IMR-90 (cell line): ENCODE measurements at regions not wholly inside any gene's neighbourhood (a gene's known extent, or its start where the extent isn't known, plus 50 kb on each side); places are given as distances from the start of the nearest gene placed in this dataset.
"Not testable (repeated sequence)": the region's sequence is repeated elsewhere in the genome, so short reads cannot be mapped to it uniquely, and the experiment has no call there.

ENCODE experiments used
- ATAC-seq: fragments of 200-7000 bp; cut with Tn5 transposase; 2 replicates; pipeline ENCODE4 v1.9.1; 2020; ENCODE audit warnings: low read depth, mild to moderate bottlenecking, moderate library complexity
- BruUV-seq: library from RNA; stranded (reverse); fragments of 400-500 nt; replicated peaks from 2 replicates; lab custom pipeline; 2021; lab: Mats Ljungman, UMichigan
- CTCF ChIA-PET: fragments of 300-600 bp; formaldehyde crosslinking; extraction: SDS; loops from one replicate; lab custom pipeline; 2021; ENCODE audit warnings: antibody characterized with exemption; lab: Yijun Ruan, JAX
- POLR2A ChIA-PET: fragments of 300-600 bp; sonication (Branson Sonifier 250); formaldehyde crosslinking; loops from one replicate; lab custom pipeline; 2022; ENCODE audit warnings: antibody characterized with exemption; ENCODE audit not compliant: unreplicated experiment; lab: Charles Lee
- DNase-seq: peaks from one replicate; pipeline ENCODE4 v3.0.0; 2013
- H2AFZ ChIP-seq: replicated peaks from 2 replicates; pipeline ENCODE3; 2013; ENCODE audit warnings: low read length, mild to moderate bottlenecking; ENCODE audit not compliant: poor library complexity
- H2AK5ac ChIP-seq: 2 replicates; pipeline ENCODE4 v1.6.1; 2013; ENCODE audit warnings: low read depth, low read length, inconsistent platforms
- H2AK9ac ChIP-seq: replicated peaks from 2 replicates; pipeline ENCODE3; 2013; ENCODE audit warnings: mild to moderate bottlenecking, low read depth, low read length, moderate library complexity; ENCODE audit not compliant: poor library complexity
- H2BK120ac ChIP-seq: 2 replicates; pipeline ENCODE4 v1.6.1; 2013; ENCODE audit warnings: low read depth, low read length, inconsistent platforms
- H2BK15ac ChIP-seq: 3 replicates; pipeline ENCODE4 v1.6.1; 2013; ENCODE audit warnings: low read depth, low read length, inconsistent platforms
- H2BK20ac ChIP-seq: 2 replicates; pipeline ENCODE4 v1.6.1; 2013; ENCODE audit warnings: low read depth, mild to moderate bottlenecking, inconsistent platforms, low read length, moderate library complexity
- H2BK5ac ChIP-seq: 2 replicates; pipeline ENCODE4 v1.6.1; 2013; ENCODE audit warnings: mild to moderate bottlenecking, low read depth, low read length, inconsistent platforms; ENCODE audit not compliant: poor library complexity, severe bottlenecking
- H3K14ac ChIP-seq: replicated peaks from 2 replicates; pipeline ENCODE4 v1.6.1; 2013; ENCODE audit warnings: low read depth, low read length, inconsistent platforms
- H3K18ac ChIP-seq: 2 replicates; pipeline ENCODE4 v1.6.1; 2013; ENCODE audit warnings: low read depth, low read length, control low read depth
- H3K23ac ChIP-seq: 2 replicates; pipeline ENCODE4 v1.6.1; 2013; ENCODE audit warnings: low read depth, low read length, inconsistent platforms
- H3K27ac ChIP-seq: 2 replicates; pipeline ENCODE4 v1.5.1; 2013; ENCODE audit warnings: mild to moderate bottlenecking, control low read depth, low read length; ENCODE audit not compliant: insufficient read depth
- H3K27me3 ChIP-seq: 2 replicates; pipeline ENCODE4 v1.6.1; 2013; ENCODE audit warnings: low read length; ENCODE audit not compliant: control insufficient read depth, insufficient read depth
- H3K36me3 ChIP-seq: 2 replicates; pipeline ENCODE4 v1.6.1; 2013; ENCODE audit warnings: low read length, mixed read lengths; ENCODE audit not compliant: control insufficient read depth, insufficient read depth
- H3K4ac ChIP-seq: 2 replicates; pipeline ENCODE4 v1.6.1; 2013; ENCODE audit warnings: low read depth, low read length, inconsistent platforms
- H3K4me1 ChIP-seq: 2 replicates; pipeline ENCODE4 v1.6.1; 2013; ENCODE audit warnings: low read length, mixed read lengths; ENCODE audit not compliant: control insufficient read depth, insufficient read depth
- H3K4me2 ChIP-seq: 2 replicates; pipeline ENCODE4 v1.6.1; 2013; ENCODE audit warnings: low read depth, mild to moderate bottlenecking, control low read depth, low read length, moderate library complexity
- H3K4me3 ChIP-seq: 2 replicates; pipeline ENCODE4 v1.5.1; 2013; ENCODE audit warnings: low read depth, mild to moderate bottlenecking, control low read depth, low read length, moderate library complexity; ENCODE audit not compliant: insufficient read depth
- H3K56ac ChIP-seq: 2 replicates; pipeline ENCODE4 v1.6.1; 2013; ENCODE audit warnings: low read length, inconsistent platforms; ENCODE audit not compliant: insufficient read depth; ENCODE audit errors: extremely low read depth
- H3K79me1 ChIP-seq, 2 experiments: 2 replicates each; pipeline ENCODE4 v1.6.1; 2013; ENCODE audit warnings: low read length in 2 of 2, inconsistent platforms in 1 of 2, low read depth in 1 of 2
- H3K9ac ChIP-seq: 2 replicates; pipeline ENCODE4 v1.6.1; 2013; ENCODE audit warnings: low read depth, low read length, control low read depth
- H3K9me1 ChIP-seq: 2 replicates; pipeline ENCODE4 v1.6.1; 2013; ENCODE audit warnings: low read length, inconsistent platforms; ENCODE audit not compliant: insufficient read depth
- H3K9me3 ChIP-seq: 2 replicates; pipeline ENCODE4 v1.6.1; 2013; ENCODE audit warnings: low read length; ENCODE audit not compliant: control insufficient read depth, insufficient read depth
- H4K20me1 ChIP-seq: 2 replicates; pipeline ENCODE4 v1.6.1; 2013; ENCODE audit warnings: low read length, inconsistent platforms; ENCODE audit not compliant: insufficient read depth
- H4K5ac ChIP-seq: 2 replicates; pipeline ENCODE4 v1.6.1; 2013; ENCODE audit warnings: mild to moderate bottlenecking, low read depth, low read length, control low read depth
- H4K8ac ChIP-seq, 2 experiments: 2 replicates each; pipeline ENCODE4 v1.6.1; 2013; ENCODE audit warnings: low read depth in 2 of 2, low read length in 2 of 2, control low read depth in 1 of 2, inconsistent platforms in 1 of 2
- H4K91ac ChIP-seq: 2 replicates; pipeline ENCODE4 v1.6.1; 2013; ENCODE audit warnings: low read depth, low read length, inconsistent platforms; ENCODE audit not compliant: insufficient read depth
- WGBS, 2 experiments: methylation state at CpG; one replicate each; pipeline versions ENCODE4 v1.1.5 to v1.1.7; 2013; ENCODE audit warnings: missing lambda C conversion rate in 2 of 2; ENCODE audit not compliant: insufficient read length in 1 of 2; ENCODE audit errors: extremely low coverage in 2 of 2; 5-methylcytosine and 5-hydroxymethylcytosine counted together
- dilution Hi-C: fragments of 300-500 bp; cut with HindIII; formaldehyde crosslinking; loops from one replicate; pipeline ENCODE4 v1.14.3; 2018; ENCODE audit warnings: low sequenced_read_pairs; ENCODE audit not compliant: unreplicated experiment
- in situ Hi-C: fragments of 300-500 bp; cut with MboI; formaldehyde crosslinking; loops from 3 replicates; pipeline ENCODE4 v1.14.3; 2019; ENCODE audit warnings: low sequenced_read_pairs, inconsistent platforms, mixed read lengths
- intact Hi-C: fragments of 100-400 bp; cut with micrococcal nuclease; formaldehyde crosslinking; loops from 2 replicates; pipeline ENCODE4 v1.10.0; 2022

DNA sequence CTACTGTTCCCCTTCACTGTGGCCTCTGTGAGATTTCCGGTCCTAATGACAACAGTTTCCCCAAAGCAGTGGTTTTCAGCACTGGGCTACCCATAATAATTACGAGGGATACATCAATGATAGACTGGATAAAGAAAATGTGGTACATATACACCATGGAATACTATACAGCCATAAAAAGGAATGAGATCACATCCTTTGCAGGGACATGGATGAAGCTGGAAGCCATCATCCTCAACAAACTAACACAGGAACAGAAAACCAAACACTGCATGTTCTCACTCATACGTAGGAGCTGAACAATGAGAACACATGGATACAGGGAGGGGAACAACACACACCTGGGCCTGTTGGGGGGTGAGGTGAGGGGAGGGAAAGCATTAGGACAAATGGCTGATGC, 53.3 kb upstream of the NANOS1 start:
- in situ Hi-C loops, H3K4me3 ChIP-seq, H3K18ac ChIP-seq, H3K9me3 ChIP-seq, H2AFZ ChIP-seq, H4K8ac ChIP-seq, H2BK20ac ChIP-seq, intact Hi-C loops, H4K5ac ChIP-seq, H3K14ac ChIP-seq, POLR2A ChIA-PET, H3K4ac ChIP-seq, dilution Hi-C loops, H2AK5ac ChIP-seq, H3K9ac ChIP-seq, DNase-seq, H2BK120ac ChIP-seq, H3K36me3 ChIP-seq, BruUV-seq, H2AK9ac ChIP-seq, H3K4me2 ChIP-seq, H3K27ac ChIP-seq, H3K4me1 ChIP-seq, H2BK5ac ChIP-seq, H3K79me1 ChIP-seq, H3K9me1 ChIP-seq, H2BK15ac ChIP-seq, H4K91ac ChIP-seq, H3K23ac ChIP-seq, ATAC-seq, H3K56ac ChIP-seq, H4K20me1 ChIP-seq: not testable (repeated sequence)
- H3K27me3 ChIP-seq = peaks cover 35% of the 10 kb centered on the region
- WGBS, 2 experiments = no CpG with 5 or more reads among the region's 3 CpGs
- CTCF ChIA-PET = interaction anchor here (1.0 kb wide), 1 partner anchor 15 kb away, joined by 3 read pairs; no protein-coding TSS in a partner anchor
